ENCODE measurements at regions not wholly inside any gene's neighbourhood (a gene's known extent, or its start where the extent isn't known, plus 50 kb on each side); places are given as distances from the start of the nearest gene placed in this dataset.
A peak's percentile ranks its signal among the peaks of the same experiment; 100 is the strongest.

DNA sequence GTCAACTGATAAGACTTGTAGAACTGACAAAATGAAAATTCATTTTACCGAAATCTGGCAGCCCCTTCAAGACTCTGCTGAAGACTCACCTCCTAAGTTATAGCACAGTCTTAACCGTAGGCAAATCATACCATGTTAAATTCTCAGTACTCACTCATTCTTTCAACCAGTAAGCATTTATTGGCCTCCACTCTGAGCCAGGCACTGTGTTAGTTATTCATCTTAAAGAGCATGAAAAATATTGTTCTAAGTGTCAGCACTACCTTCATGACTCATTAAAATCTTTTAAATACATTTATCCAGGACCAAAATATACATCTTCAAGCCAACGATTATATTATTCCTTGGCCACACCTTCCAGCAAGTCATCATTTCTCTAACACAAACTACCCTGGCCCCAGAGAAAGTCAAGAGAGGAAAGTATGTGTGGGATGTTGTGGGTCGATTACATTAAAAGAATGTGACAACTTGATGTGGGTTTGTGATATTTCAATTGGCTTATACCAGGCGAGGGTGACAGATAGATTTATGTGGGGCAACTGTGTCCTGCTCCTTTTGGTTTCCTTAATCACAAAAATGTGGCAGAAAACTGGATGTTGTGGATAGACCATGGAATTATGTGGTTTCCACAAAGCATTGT lies 55.0 kb downstream of the TMEM30B start:
- Histone ChIP-seq H3K9me3 (ENCODE audit: control insufficient read depth, low read length) (no peaks in the 10 kb centered on the region), H3K4me3 (ENCODE audit: low read length) (no peak overlapping the region), H3K4me1 (ENCODE audit: control insufficient read depth, insufficient read depth, low read length) (peaks cover 67% of the 10 kb centered on the region), H3K27me3 (replicated peaks; ENCODE audit: control insufficient read depth, insufficient read depth, low read length) (no peaks in the 10 kb centered on the region), H3K9ac (ENCODE audit: low read length) (no peak overlapping the region), H3K36me3 (ENCODE audit: control insufficient read depth, insufficient read depth, low read length, severe bottlenecking) (no peaks in the 10 kb centered on the region)
- DNase-seq (ENCODE audit: low read depth) = no peak

DNA sequence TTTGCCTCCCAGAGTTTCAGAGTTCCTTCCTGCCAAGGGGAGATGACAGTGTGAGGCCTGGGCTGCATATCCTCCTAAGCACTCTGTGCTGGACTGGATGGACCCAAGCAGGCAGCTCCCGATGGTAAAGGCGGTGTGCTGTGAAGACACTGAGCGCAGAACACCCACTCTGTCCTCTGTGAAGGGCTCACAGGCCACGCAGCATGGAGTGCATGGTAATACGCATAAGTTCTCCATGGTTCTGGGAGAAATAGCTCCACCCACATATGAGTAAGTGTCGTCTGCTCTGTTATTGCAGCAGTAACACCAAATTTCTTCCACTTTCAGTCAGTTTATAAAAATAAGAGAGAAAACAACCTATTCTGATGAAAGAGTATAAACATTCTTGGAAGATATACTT lies 55.8 kb downstream of the TMEM30B start:
- DNase-seq (ENCODE audit: low read depth) = no peak

DNA sequence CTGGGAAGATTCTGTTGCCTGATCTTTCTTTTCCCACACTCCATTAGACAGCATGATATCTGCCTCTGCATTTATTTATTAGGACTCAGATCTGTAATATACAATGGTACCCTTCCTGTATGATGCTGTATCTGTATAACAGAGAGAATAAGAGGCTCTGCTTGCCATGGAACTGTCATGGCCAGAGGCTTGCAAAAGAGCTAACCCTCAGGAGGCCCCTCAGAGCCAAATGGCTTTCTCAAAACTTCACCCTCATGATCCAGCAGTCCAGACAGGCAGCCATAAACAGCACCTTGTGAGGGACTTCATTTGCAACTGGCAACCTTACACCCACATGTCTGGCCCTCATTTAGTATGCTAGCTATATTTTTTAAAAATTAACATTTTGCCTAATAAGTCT lies 57.6 kb downstream of the TMEM30B start:
- Histone ChIP-seq H3K4me1 (ENCODE audit: control insufficient read depth, insufficient read depth, low read length) (peaks cover 81% of the 10 kb centered on the region), H3K27me3 (replicated peaks; ENCODE audit: control insufficient read depth, insufficient read depth, low read length) (no peaks in the 10 kb centered on the region), H3K9ac (ENCODE audit: low read length) (peak overlapping the region; percentile 37), H3K4me3 (ENCODE audit: low read length) (peak overlapping the region; percentile 2), H3K36me3 (ENCODE audit: control insufficient read depth, insufficient read depth, low read length, severe bottlenecking) (no peaks in the 10 kb centered on the region), H3K9me3 (ENCODE audit: control insufficient read depth, low read length) (no peaks in the 10 kb centered on the region)
- no peak for DNase-seq (ENCODE audit: low read depth)

More for the DNA sequence above, 55.8 kb downstream of the TMEM30B start:
- no peaks in the 10 kb centered on the region for H3K27me3 ChIP-seq (replicated peaks; ENCODE audit: control insufficient read depth, insufficient read depth, low read length)
- H3K4me1 ChIP-seq (ENCODE audit: control insufficient read depth, insufficient read depth, low read length) = peaks cover 74% of the 10 kb centered on the region
- no peaks in the 10 kb centered on the region for H3K9me3 ChIP-seq (ENCODE audit: control insufficient read depth, low read length)
- H3K9ac ChIP-seq (ENCODE audit: low read length) = no peak overlapping the region
- no peak overlapping the region for H3K4me3 ChIP-seq (ENCODE audit: low read length)
- no peaks in the 10 kb centered on the region for H3K36me3 ChIP-seq (ENCODE audit: control insufficient read depth, insufficient read depth, low read length, severe bottlenecking)

DNA sequence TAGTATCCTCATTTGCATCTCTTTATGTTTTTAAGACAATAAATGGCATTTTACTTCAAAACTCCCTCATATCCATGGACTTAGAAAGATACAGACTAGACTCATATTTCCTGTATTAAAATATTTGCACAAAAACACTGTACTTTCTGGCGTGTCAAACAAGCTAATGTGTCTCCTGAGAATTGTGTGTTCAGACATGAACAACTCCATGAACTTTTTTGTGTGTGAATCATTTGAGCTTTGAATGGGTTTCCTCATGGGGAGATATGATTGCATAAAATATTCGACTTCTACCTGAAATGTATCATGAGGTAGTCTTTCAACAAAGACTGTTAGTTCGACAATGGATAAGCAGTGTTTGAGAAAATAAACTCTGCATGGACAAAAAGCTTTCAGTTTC lies 58.8 kb downstream of the TMEM30B start:
- peaks cover 84% of the 10 kb centered on the region for H3K4me1 ChIP-seq (ENCODE audit: control insufficient read depth, insufficient read depth, low read length)
- H3K9ac ChIP-seq (ENCODE audit: low read length) = peak overlapping the region; percentile 66
- no peaks in the 10 kb centered on the region for H3K36me3 ChIP-seq (ENCODE audit: control insufficient read depth, insufficient read depth, low read length, severe bottlenecking)
- H3K27me3 ChIP-seq (replicated peaks; ENCODE audit: control insufficient read depth, insufficient read depth, low read length) = no peaks in the 10 kb centered on the region
- peak overlapping the region; percentile 43 for H3K4me3 ChIP-seq (ENCODE audit: low read length)
- H3K9me3 ChIP-seq (ENCODE audit: control insufficient read depth, low read length) = no peaks in the 10 kb centered on the region
- no peak for DNase-seq (ENCODE audit: low read depth)

DNA sequence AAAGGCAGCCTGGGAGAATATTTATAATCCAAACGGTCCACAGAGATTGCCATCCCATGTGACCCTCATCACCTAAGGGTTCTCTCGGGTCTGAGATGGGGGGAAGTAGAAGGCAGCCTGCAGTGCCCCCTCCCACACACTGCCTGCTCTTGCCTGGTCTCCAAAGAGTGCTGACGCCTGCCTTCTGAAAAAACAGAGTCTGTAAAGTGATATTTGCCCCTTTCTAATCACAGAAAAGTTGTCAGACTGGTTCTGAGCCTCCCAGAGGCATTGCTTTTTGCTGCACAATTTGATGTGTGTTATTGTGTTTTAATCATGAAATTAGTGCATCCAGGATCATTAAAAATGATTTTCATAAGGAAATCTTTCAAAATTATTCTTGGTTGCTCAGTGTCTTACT lies 59.2 kb downstream of the TMEM30B start:
- no peak for DNase-seq (ENCODE audit: low read depth)
- peaks cover 88% of the 10 kb centered on the region for H3K4me1 ChIP-seq (ENCODE audit: control insufficient read depth, insufficient read depth, low read length)
- H3K4me3 ChIP-seq (ENCODE audit: low read length) = peak overlapping the region; percentile 43
- H3K36me3 ChIP-seq (ENCODE audit: control insufficient read depth, insufficient read depth, low read length, severe bottlenecking) = no peaks in the 10 kb centered on the region
- no peaks in the 10 kb centered on the region for H3K9me3 ChIP-seq (ENCODE audit: control insufficient read depth, low read length)
- H3K27me3 ChIP-seq (replicated peaks; ENCODE audit: control insufficient read depth, insufficient read depth, low read length) = no peaks in the 10 kb centered on the region
- peak overlapping the region; percentile 66 for H3K9ac ChIP-seq (ENCODE audit: low read length)

DNA sequence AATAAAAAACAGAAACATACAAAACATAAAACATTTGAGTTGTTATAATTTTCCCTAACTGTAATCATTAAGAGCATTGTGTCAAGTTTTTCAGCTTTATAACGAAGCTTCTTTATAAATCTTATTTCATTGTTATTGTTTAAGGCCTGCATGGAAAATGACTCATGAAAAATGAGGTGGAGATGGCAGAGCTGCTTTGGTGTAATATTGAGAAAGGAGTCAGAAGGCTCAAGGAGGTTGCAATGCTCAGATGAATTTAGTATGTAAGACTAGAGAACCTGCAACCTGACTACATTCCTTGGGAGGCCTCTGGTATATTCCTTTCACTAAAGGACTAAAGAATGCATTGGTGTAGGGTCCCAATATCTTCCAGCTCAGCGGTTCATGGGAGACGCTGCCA lies 61.5 kb downstream of the TMEM30B start:
- H3K9me3 ChIP-seq (ENCODE audit: control insufficient read depth, low read length) = no peaks in the 10 kb centered on the region
- peak overlapping the region; percentile 16 for H3K9ac ChIP-seq (ENCODE audit: low read length)
- no peaks in the 10 kb centered on the region for H3K36me3 ChIP-seq (ENCODE audit: control insufficient read depth, insufficient read depth, low read length, severe bottlenecking)
- H3K27me3 ChIP-seq (replicated peaks; ENCODE audit: control insufficient read depth, insufficient read depth, low read length) = no peaks in the 10 kb centered on the region
- no peak overlapping the region for H3K4me3 ChIP-seq (ENCODE audit: low read length)
- peak; percentile 58 for DNase-seq (ENCODE audit: low read depth)
- peaks cover 94% of the 10 kb centered on the region for H3K4me1 ChIP-seq (ENCODE audit: control insufficient read depth, insufficient read depth, low read length)

DNA sequence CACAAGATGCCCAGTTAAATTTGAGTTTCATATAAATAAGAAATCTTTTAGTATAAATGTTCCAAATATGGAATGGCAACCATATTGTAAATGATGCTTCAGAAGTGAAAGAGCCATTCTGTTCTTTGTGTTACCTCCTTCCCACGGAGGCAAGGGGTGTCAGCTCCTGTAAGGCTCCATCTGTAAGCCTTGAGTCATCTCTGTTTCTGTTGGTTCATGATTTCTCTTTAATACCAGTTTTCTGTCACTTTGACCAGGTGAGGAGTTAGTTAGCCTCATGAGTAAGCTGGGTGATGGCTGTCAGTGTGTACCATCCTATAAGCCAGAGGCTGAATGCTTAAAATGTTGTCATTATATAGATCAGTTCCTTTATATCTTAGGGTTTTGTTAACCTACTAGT lies 61.9 kb downstream of the TMEM30B start:
- H3K4me3 ChIP-seq (ENCODE audit: low read length) = no peak overlapping the region
- H3K9ac ChIP-seq (ENCODE audit: low read length) = peak overlapping the region; percentile 16
- peak; percentile 28 for DNase-seq (ENCODE audit: low read depth)

DNA sequence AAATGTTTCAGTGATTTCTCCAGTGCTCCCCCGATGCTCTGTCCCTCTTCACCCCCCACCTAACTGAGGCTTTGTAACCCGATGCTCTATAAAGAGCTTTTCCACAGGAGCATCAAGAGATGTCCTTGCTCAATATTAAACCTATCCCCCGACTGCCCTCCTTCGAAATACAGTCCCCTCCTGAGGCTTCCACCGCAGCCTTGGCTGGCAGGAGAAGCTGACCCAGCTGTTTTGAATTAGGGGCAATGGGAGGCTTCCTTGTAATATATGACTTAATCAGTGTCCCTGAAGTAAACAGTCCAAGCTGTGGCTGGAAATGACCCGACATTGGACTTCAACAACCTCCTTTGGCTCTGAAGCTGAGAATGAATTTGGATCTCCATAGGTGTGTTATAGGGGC lies 62.4 kb downstream of the TMEM30B start:
- no peak overlapping the region for H3K9ac ChIP-seq (ENCODE audit: low read length)
- no peaks in the 10 kb centered on the region for H3K27me3 ChIP-seq (replicated peaks; ENCODE audit: control insufficient read depth, insufficient read depth, low read length)
- no peaks in the 10 kb centered on the region for H3K9me3 ChIP-seq (ENCODE audit: control insufficient read depth, low read length)
- H3K4me3 ChIP-seq (ENCODE audit: low read length) = no peak overlapping the region
- DNase-seq (ENCODE audit: low read depth) = peak; percentile 88
- H3K36me3 ChIP-seq (ENCODE audit: control insufficient read depth, insufficient read depth, low read length, severe bottlenecking) = no peaks in the 10 kb centered on the region
- peaks cover 94% of the 10 kb centered on the region for H3K4me1 ChIP-seq (ENCODE audit: control insufficient read depth, insufficient read depth, low read length)

More for the DNA sequence above, 61.9 kb downstream of the TMEM30B start:
- Histone ChIP-seq H3K27me3 (replicated peaks; ENCODE audit: control insufficient read depth, insufficient read depth, low read length) (no peaks in the 10 kb centered on the region), H3K9me3 (ENCODE audit: control insufficient read depth, low read length) (no peaks in the 10 kb centered on the region), H3K36me3 (ENCODE audit: control insufficient read depth, insufficient read depth, low read length, severe bottlenecking) (no peaks in the 10 kb centered on the region), H3K4me1 (ENCODE audit: control insufficient read depth, insufficient read depth, low read length) (peaks cover 94% of the 10 kb centered on the region)

DNA sequence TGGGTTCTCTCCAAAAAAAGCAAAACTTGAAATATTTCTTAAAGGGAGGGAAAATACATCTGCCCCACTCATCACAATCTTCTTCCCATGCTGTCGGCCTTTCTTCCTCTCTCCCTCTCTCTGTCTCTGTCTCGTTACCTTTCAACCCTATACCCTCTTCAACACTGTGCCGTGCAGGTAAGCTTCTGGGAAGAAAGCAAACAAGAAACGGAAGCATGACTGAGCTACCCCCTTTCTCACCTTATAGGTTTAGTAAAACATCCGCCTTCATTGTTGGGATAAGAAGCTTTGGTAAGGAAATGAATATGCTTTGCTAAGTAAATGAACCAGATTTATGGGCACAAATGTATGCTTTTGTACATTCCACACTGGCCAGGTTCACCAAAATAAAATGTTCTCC lies 63.0 kb downstream of the TMEM30B start:
- Histone ChIP-seq H3K9ac (ENCODE audit: low read length) (peak overlapping the region; percentile 12), H3K4me1 (ENCODE audit: control insufficient read depth, insufficient read depth, low read length) (peaks cover 94% of the 10 kb centered on the region), H3K4me3 (ENCODE audit: low read length) (peak overlapping the region; percentile 45)

DNA sequence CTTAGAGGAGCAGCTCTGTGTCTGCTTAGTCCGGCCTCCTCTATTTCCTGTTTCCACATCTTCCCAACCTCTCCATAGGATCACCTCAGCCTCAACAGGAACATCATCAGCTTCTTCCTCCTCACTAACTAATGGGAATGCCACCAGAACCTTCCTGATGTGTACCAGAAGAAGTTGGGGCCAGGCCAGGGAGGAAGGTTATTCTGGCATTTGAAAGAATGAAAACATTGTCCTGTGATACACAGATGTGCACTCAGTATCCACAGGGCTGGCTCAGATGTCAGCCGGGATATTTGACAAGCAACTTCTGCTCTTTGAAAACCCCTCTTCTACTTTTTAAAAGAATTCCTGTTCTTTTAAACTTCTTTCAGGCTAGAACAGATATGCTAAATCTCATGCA lies 63.6 kb downstream of the TMEM30B start:
- Histone ChIP-seq H3K9me3 (ENCODE audit: control insufficient read depth, low read length) (no peaks in the 10 kb centered on the region), H3K9ac (ENCODE audit: low read length) (peak overlapping the region; percentile 12), H3K4me1 (ENCODE audit: control insufficient read depth, insufficient read depth, low read length) (peaks cover 93% of the 10 kb centered on the region), H3K4me3 (ENCODE audit: low read length) (no peak overlapping the region), H3K27me3 (replicated peaks; ENCODE audit: control insufficient read depth, insufficient read depth, low read length) (no peaks in the 10 kb centered on the region), H3K36me3 (ENCODE audit: control insufficient read depth, insufficient read depth, low read length, severe bottlenecking) (no peaks in the 10 kb centered on the region)
- peak; percentile 58 for DNase-seq (ENCODE audit: low read depth)

More for the DNA sequence above, 63.0 kb downstream of the TMEM30B start:
- no peak for DNase-seq (ENCODE audit: low read depth)
- Histone ChIP-seq H3K36me3 (ENCODE audit: control insufficient read depth, insufficient read depth, low read length, severe bottlenecking) (no peaks in the 10 kb centered on the region), H3K27me3 (replicated peaks; ENCODE audit: control insufficient read depth, insufficient read depth, low read length) (no peaks in the 10 kb centered on the region), H3K9me3 (ENCODE audit: control insufficient read depth, low read length) (no peaks in the 10 kb centered on the region)

DNA sequence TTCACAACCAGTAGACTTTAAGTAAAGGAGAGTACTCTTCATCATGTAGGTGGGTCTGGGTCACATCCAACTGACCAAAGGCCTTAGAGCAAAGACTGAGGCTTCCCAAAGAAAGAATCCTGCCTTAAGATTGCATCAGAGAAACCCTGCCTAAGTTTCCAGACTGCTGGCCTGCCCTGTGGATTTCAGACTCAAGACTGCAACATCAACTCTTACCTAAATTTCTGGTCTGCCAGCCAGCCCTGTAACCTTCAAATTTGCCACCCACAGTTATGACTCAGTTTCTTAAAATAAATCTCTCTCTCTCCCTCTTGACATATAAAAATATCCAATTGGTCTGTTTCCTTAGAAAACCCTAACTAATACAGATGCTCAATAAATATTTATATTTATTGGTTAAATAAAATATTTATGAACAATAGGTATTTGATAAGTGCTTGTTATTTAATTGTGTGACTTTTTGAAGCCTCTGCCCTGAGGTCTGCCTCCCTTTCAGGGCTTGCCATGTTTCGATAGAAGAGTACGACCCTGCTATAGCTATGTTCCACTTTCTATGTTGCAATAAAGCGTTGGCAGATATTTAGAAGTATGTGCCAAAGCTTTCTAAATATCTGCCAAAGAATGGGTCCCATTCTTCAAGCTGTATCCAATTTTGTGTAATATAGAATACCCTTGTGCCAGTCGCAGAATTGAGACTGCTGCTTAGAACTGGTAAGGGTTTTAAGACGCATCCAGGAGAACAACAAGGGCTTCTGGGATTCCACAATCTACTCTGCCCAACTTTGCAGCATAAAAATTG lies 65.7 kb downstream of the TMEM30B start:
- Histone ChIP-seq H3K36me3 (ENCODE audit: control insufficient read depth, insufficient read depth, low read length, severe bottlenecking) (no peaks in the 10 kb centered on the region), H3K9ac (ENCODE audit: low read length) (peak overlapping the region; percentile 56), H3K9me3 (ENCODE audit: control insufficient read depth, low read length) (no peaks in the 10 kb centered on the region), H3K27me3 (replicated peaks; ENCODE audit: control insufficient read depth, insufficient read depth, low read length) (no peaks in the 10 kb centered on the region), H3K4me1 (ENCODE audit: control insufficient read depth, insufficient read depth, low read length) (peaks cover 77% of the 10 kb centered on the region), H3K4me3 (ENCODE audit: low read length) (peak overlapping the region; percentile 20)
- DNase-seq (ENCODE audit: low read depth) = peak; percentile 78

Measured in adipocyte (in vitro differentiated cells).